Ishikawa (cell line): ENCODE measurements at regions not wholly inside any gene's neighbourhood (a gene's known extent, or its start where the extent isn't known, plus 50 kb on each side); places are given as distances from the start of the nearest gene placed in this dataset.

Experiments used
- CREB1 ChIP-seq: IDR thresholded peaks from 2 replicates; pipeline ENCODE4 v1.6.1; 2012; ENCODE audit warnings: low read depth
- EGR1 ChIP-seq: IDR thresholded peaks from 2 replicates; pipeline ENCODE4 v1.6.1; 2012
- EP300 ChIP-seq: IDR thresholded peaks from 2 replicates; pipeline ENCODE4 v1.6.1; 2012; ENCODE audit warnings: borderline replicate concordance
- FOXM1 ChIP-seq: IDR thresholded peaks from 2 replicates; pipeline ENCODE4 v1.6.1; 2012; ENCODE audit warnings: low read depth, borderline replicate concordance
- NFIC ChIP-seq: IDR thresholded peaks from 2 replicates; pipeline ENCODE4 v1.6.1; 2012
- RAD21 ChIP-seq: IDR thresholded peaks from 2 replicates; pipeline ENCODE4 v1.6.1; 2012; ENCODE audit warnings: low read depth
- TAF1 ChIP-seq: IDR thresholded peaks from 2 replicates; pipeline ENCODE4 v1.6.1; 2012; ENCODE audit warnings: low read depth, mild to moderate bottlenecking
- TCF12 ChIP-seq: IDR thresholded peaks from 2 replicates; pipeline ENCODE4 v1.6.1; 2012; ENCODE audit warnings: low read depth
- USF1 ChIP-seq: IDR thresholded peaks from 2 replicates; pipeline ENCODE4 v1.6.1; 2012
- YY1 ChIP-seq: IDR thresholded peaks from 2 replicates; pipeline ENCODE4 v1.6.1; 2012; ENCODE audit warnings: low read depth
- TF ChIP-seq, protein P1 (sequence below): IDR thresholded peaks from 2 replicates; pipeline ENCODE4 v1.6.1; 2012
- TF ChIP-seq, protein P2 (sequence below): IDR thresholded peaks from 2 replicates; pipeline ENCODE4 v1.6.1; 2012; ENCODE audit warnings: low read depth, mild to moderate bottlenecking

- TF ChIP-seq EP300 (no peak), RAD21 (no peak), FOXM1 (no peak), CREB1 (no peak), EGR1 (no peak), NFIC (no peak), TAF1 (no peak), USF1 (no peak), YY1 (no peak), TCF12 (no peak)
- TF ChIP-seq, protein P1, sequence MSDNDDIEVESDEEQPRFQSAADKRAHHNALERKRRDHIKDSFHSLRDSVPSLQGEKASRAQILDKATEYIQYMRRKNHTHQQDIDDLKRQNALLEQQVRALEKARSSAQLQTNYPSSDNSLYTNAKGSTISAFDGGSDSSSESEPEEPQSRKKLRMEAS: no peak
- TF ChIP-seq, protein P2, sequence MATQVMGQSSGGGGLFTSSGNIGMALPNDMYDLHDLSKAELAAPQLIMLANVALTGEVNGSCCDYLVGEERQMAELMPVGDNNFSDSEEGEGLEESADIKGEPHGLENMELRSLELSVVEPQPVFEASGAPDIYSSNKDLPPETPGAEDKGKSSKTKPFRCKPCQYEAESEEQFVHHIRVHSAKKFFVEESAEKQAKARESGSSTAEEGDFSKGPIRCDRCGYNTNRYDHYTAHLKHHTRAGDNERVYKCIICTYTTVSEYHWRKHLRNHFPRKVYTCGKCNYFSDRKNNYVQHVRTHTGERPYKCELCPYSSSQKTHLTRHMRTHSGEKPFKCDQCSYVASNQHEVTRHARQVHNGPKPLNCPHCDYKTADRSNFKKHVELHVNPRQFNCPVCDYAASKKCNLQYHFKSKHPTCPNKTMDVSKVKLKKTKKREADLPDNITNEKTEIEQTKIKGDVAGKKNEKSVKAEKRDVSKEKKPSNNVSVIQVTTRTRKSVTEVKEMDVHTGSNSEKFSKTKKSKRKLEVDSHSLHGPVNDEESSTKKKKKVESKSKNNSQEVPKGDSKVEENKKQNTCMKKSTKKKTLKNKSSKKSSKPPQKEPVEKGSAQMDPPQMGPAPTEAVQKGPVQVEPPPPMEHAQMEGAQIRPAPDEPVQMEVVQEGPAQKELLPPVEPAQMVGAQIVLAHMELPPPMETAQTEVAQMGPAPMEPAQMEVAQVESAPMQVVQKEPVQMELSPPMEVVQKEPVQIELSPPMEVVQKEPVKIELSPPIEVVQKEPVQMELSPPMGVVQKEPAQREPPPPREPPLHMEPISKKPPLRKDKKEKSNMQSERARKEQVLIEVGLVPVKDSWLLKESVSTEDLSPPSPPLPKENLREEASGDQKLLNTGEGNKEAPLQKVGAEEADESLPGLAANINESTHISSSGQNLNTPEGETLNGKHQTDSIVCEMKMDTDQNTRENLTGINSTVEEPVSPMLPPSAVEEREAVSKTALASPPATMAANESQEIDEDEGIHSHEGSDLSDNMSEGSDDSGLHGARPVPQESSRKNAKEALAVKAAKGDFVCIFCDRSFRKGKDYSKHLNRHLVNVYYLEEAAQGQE: no peak
Measured at GRCh38 chr9:21682381-21682780, 120.1 kb upstream of the MTAP start.
